HCT116 (cell line): ENCODE measurements at regions not wholly inside any gene's neighbourhood (a gene's known extent, or its start where the extent isn't known, plus 50 kb on each side); places are given as distances from the start of the nearest gene placed in this dataset.

Experiments used
- ATAC-seq: fragments of 200-7000 bp; cut with Tn5 transposase; 2 replicates; pipeline ENCODE4 v1.9.1; 2020; ENCODE audit warnings: mild to moderate bottlenecking, moderate library complexity
- BruUV-seq: library from RNA; stranded (reverse); fragments of 400-500 nt; replicated peaks from 2 replicates; lab custom pipeline; 2021; lab: Mats Ljungman, UMichigan
- CTCF ChIA-PET: fragments of 300-600 bp; sonication (Branson Sonifier 250); formaldehyde crosslinking; loops from one replicate; lab custom pipeline; 2021; ENCODE audit warnings: antibody characterized with exemption; lab: Charles Lee
- POLR2A ChIA-PET: fragments of 300-600, 350-600 bp; sonication (Branson Sonifier 250); formaldehyde crosslinking; loops from one replicate; lab custom pipeline; 2021; ENCODE audit warnings: antibody characterized with exemption; lab: Charles Lee
- RAD21 ChIA-PET, 2 experiments: fragments of 300-600 bp; sonication (Branson Sonifier 250); formaldehyde crosslinking; loops; one replicate each; lab custom pipeline; 2023; ENCODE audit warnings: low total read pairs in 2 of 2; ENCODE audit not compliant: uncharacterized antibody in 2 of 2, unreplicated experiment in 2 of 2, low non-redundant PET in 1 of 2; lab: Charles Lee
- DNase-seq: peaks from one replicate; pipeline ENCODE4 v3.0.0-alpha.2; 2010; ENCODE audit warnings: low read depth, low spot score
- H2AFZ ChIP-seq: fragments of 200-600 bp; shearing (Covaris generic), sonication (generic); 2 replicates; pipeline ENCODE4 v1.6.1; 2017; ENCODE audit warnings: low read depth, mixed run types, mixed read lengths, antibody characterized with exemption, low read length; ENCODE audit not compliant: poor library complexity, severe bottlenecking
- H3K27ac ChIP-seq: 2 replicates; pipeline ENCODE4 v1.5.1; 2012; ENCODE audit warnings: low read depth, low read length
- H3K27me3 ChIP-seq: fragments of 200-600 bp; sonication (generic); 2 replicates; pipeline ENCODE4 v1.6.1; 2016; ENCODE audit warnings: mixed run types, low read length, mixed read lengths; ENCODE audit not compliant: insufficient read depth
- H3K36me3 ChIP-seq, 2 experiments: fragments of 200-500 bp in 1 of 2; fragments of 200-600 bp in 1 of 2; sonication (Bioruptor generic) in 1 of 2; sonication (generic) in 1 of 2; 2 replicates each; pipeline versions ENCODE4 v1.5.1 to v1.6.1; 2014 to 2016; ENCODE audit warnings: low read length in 2 of 2, inconsistent platforms in 1 of 2, mixed read lengths in 1 of 2, mixed run types in 1 of 2; ENCODE audit not compliant: insufficient read depth in 2 of 2, control insufficient read depth in 1 of 2
- H3K4me1 ChIP-seq, 2 experiments: fragments of 200-600 bp in 1 of 2; sonication (generic) in 1 of 2; 2 replicates each; pipeline versions ENCODE4 v1.5.1 to v1.6.1; 2012 to 2017; ENCODE audit warnings: low read length in 2 of 2, inconsistent platforms in 1 of 2, mild to moderate bottlenecking in 1 of 2, mixed read lengths in 1 of 2, mixed run types in 1 of 2, moderate library complexity in 1 of 2; ENCODE audit not compliant: insufficient read depth in 2 of 2, control insufficient read depth in 1 of 2
- H3K4me2 ChIP-seq: fragments of 200-600 bp; sonication (generic); 2 replicates; pipeline ENCODE4 v1.6.1; 2017; ENCODE audit warnings: mixed run types, low read length, mixed read lengths
- H3K4me3 ChIP-seq, 2 experiments: fragments of 200-600 bp in 1 of 2; sonication (generic) in 1 of 2; replicated peaks in 1 of 2; 2 replicates each; pipeline ENCODE4 v1.5.1; 2011 to 2016; ENCODE audit warnings: low read length in 2 of 2, control low read depth in 1 of 2, low read depth in 1 of 2, mild to moderate bottlenecking in 1 of 2, mixed read lengths in 1 of 2, mixed run types in 1 of 2
- H3K79me2 ChIP-seq: fragments of 200-600 bp; sonication (generic); 2 replicates; pipeline ENCODE4 v1.6.1; 2017; ENCODE audit warnings: mild to moderate bottlenecking, mixed run types, low read length, moderate library complexity, mixed read lengths; ENCODE audit not compliant: insufficient read depth
- H3K9ac ChIP-seq: fragments of 200-600 bp; sonication (generic); 2 replicates; pipeline ENCODE4 v1.6.1; 2016; ENCODE audit warnings: low read length, mixed read lengths
- H3K9me2 ChIP-seq: fragments of 200-600 bp; sonication (generic), shearing (Covaris generic); 2 replicates; pipeline ENCODE4 v1.6.1; 2017; ENCODE audit warnings: mixed run types, mild to moderate bottlenecking, moderate library complexity; ENCODE audit not compliant: insufficient read depth
- H3K9me3 ChIP-seq, 2 experiments: fragments of 200-500 bp in 1 of 2; fragments of 200-600 bp in 1 of 2; sonication (Bioruptor generic) in 1 of 2; sonication (generic) in 1 of 2; 2 replicates each; pipeline ENCODE4 v1.6.1; 2014 to 2017; ENCODE audit warnings: low read length in 2 of 2, mixed read lengths in 2 of 2, inconsistent platforms in 1 of 2, low read depth in 1 of 2, mild to moderate bottlenecking in 1 of 2, mixed run types in 1 of 2, moderate library complexity in 1 of 2; ENCODE audit not compliant: control insufficient read depth in 1 of 2, insufficient read depth in 1 of 2
- H4K20me1 ChIP-seq: fragments of 200-600 bp; sonication (generic), shearing (Covaris generic); 2 replicates; pipeline ENCODE4 v1.6.1; 2017; ENCODE audit warnings: mixed run types, mild to moderate bottlenecking, moderate library complexity; ENCODE audit not compliant: insufficient read depth
- ATF3 ChIP-seq: IDR thresholded peaks from 2 replicates; pipeline ENCODE4 v1.6.1; 2012
- CTCF ChIP-seq, 3 experiments: fragments of 200-600 bp in 1 of 3; sonication (generic) in 1 of 3; IDR thresholded peaks in 2 of 3; conservative IDR thresholded peaks in 1 of 3; 2 replicates each; pipeline ENCODE4 v1.5.1; 2012 to 2017; ENCODE audit warnings: low read depth in 2 of 3, low read length in 2 of 3, antibody characterized with exemption in 1 of 3, borderline replicate concordance in 1 of 3, control low read depth in 1 of 3, mild to moderate bottlenecking in 1 of 3, mixed read lengths in 1 of 3, mixed run types in 1 of 3, moderate library complexity in 1 of 3; ENCODE audit not compliant: insufficient read depth in 1 of 3
- EZH2 ChIP-seq: fragments of 200-600 bp; sonication (generic); IDR thresholded peaks from 2 replicates; pipeline ENCODE4 v1.6.1; 2017; ENCODE audit warnings: antibody characterized with exemption, mixed run types
- JUND ChIP-seq: IDR thresholded peaks from 2 replicates; pipeline ENCODE4 v1.6.1; 2012
- POLR2A ChIP-seq: IDR thresholded peaks from 2 replicates; pipeline ENCODE4 v1.7.0; 2011; ENCODE audit warnings: borderline replicate concordance; ENCODE audit not compliant: insufficient read depth, insufficient read length; ENCODE audit errors: extremely low read depth
- RAD21 ChIP-seq: IDR thresholded peaks from 2 replicates; pipeline ENCODE4 v1.6.1; 2012; ENCODE audit warnings: low read depth, mild to moderate bottlenecking
- REST ChIP-seq: IDR thresholded peaks from 2 replicates; pipeline ENCODE4 v1.6.1; 2012; ENCODE audit warnings: low read depth
- SIN3A ChIP-seq: IDR thresholded peaks from 2 replicates; pipeline ENCODE4 v1.6.1; 2012; ENCODE audit warnings: low read depth
- TCF7L2 ChIP-seq: IDR thresholded peaks from 2 replicates; pipeline ENCODE4 v1.7.0; 2011; ENCODE audit warnings: borderline replicate concordance, inconsistent platforms; ENCODE audit not compliant: insufficient read depth, insufficient read length; ENCODE audit errors: extremely low read depth
- ZFX ChIP-seq: fragments of 450-650 bp; IDR thresholded peaks from 2 replicates; pipeline ENCODE4 v1.6.1; 2017
- intact Hi-C: fragments of 100-400 bp; cut with micrococcal nuclease; formaldehyde crosslinking; loops from 2 replicates; pipeline ENCODE4 v1.10.0; 2022

- Histone ChIP-seq H3K4me3 (no peak overlapping the region), H3K27me3 (no peaks in the 10 kb centered on the region), H3K9ac (no peak overlapping the region), H4K20me1 (no peaks in the 10 kb centered on the region), H3K9me3 (peaks cover 3 to 4% of the 10 kb centered on the region in 2 experiments; a peak in 1 of 4 replicates), H2AFZ (no peak overlapping the region), H3K79me2 (no peaks in the 10 kb centered on the region), H3K4me2 (no peak overlapping the region), H3K27ac (no peak overlapping the region), H3K9me2 (no peaks in the 10 kb centered on the region), H3K4me1 (no peaks in the 10 kb centered on the region), H3K36me3 (no peaks in the 10 kb centered on the region)
- POLR2A ChIA-PET: no interaction called here
- no peak for TF ChIP-seq SIN3A
- no peak for TF ChIP-seq POLR2A
- TF ChIP-seq ZFX: no peak
- TF ChIP-seq JUND: no peak
- TF ChIP-seq TCF7L2: no peak
- no peak for TF ChIP-seq CTCF (IDR thresholded peaks at IDR 0.05 in 2 of 3, conservative IDR thresholded peaks at IDR 0.05 in 1 of 3; ENCODE audit: borderline replicate concordance in 1 of 3, insufficient read depth in 1 of 3, low read depth in 2 of 3, low read length in 2 of 3)
- no peak for TF ChIP-seq ATF3
- no peak for TF ChIP-seq RAD21
- TF ChIP-seq EZH2: no peak
- no peak for TF ChIP-seq REST
- intact Hi-C loops: no loop called here
- no TSS peak for BruUV-seq
- RAD21 ChIA-PET: no interaction called here
- CTCF ChIA-PET: no interaction called here
- DNase-seq (no peak), ATAC-seq (no peak)
These were observed 148.4 kb downstream of the TBXT start for GRCh38 chr6:166019214-166019613.
